ENCODE measurements at regions not wholly inside any gene's neighbourhood (a gene's known extent, or its start where the extent isn't known, plus 50 kb on each side); places are given as distances from the start of the nearest gene placed in this dataset.

DNA sequence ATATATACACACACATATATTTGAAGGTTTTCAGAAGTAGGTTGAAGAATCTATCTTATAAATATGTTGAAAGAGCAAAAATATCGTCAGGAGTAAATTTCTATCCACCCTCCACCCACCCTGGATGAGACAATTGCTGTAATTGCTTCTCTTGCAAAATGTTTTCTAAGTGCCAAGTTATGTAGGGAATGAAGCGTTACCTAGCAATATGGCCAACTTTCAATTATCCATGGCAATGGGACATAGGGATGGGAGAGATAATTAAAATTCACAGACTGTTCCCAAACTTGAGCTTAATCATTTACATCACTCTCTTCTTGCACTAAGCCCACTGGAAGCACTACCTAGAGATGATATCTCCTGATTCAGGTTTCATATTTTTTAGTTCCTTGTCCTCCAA, 806.2 kb upstream of the RAG2 start:
- Mint-ChIP-seq H3K4me3 (no peak overlapping the region), H3K27me3 (no peaks in the 10 kb centered on the region), H3K36me3 (no peaks in the 10 kb centered on the region), H3K9me3 (peaks cover 13% of the 10 kb centered on the region), H3K27ac (no peak overlapping the region), H3K4me1 (no peaks in the 10 kb centered on the region)

- Mint-ChIP-seq H3K27me3 (no peaks in the 10 kb centered on the region), H3K9me3 (peaks cover 13% of the 10 kb centered on the region), H3K4me3 (no peak overlapping the region), H3K4me1 (no peaks in the 10 kb centered on the region), H3K27ac (no peak overlapping the region), H3K36me3 (no peaks in the 10 kb centered on the region)
Observed at GRCh38 chr11:37402663-37403062, 804.6 kb upstream of the RAG2 start.

DNA sequence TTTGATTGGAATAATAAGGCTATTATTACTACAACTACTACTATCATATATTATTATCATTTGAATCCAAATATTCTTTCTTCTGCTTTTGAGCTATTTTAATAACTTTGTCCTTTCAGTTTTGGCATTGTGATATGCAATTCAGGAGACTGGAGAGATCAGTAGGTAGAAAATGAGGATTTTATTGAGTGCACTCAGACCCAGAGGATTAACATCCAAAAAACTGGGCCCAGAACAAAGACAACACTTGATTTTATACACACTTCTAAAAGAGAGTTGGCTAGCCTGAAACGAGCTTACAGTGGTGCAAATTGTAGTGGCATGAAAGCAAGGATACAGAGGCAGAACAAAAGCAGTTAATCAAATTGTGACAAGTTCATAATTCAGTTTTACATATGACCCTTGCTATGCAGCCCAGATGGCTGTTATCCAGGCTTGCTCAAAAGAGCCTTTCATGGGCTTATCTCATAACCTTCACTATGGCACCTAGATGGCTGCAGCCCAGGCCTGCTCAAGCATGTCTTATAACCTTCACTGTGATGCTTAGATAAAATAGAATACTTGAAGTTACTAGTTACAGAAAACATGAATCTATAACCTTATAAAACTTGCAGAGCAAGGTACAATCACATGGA, 796.3 kb upstream of the RAG2 start:
- H3K36me3 Mint-ChIP-seq: no peaks in the 10 kb centered on the region
- H3K27ac Mint-ChIP-seq: no peak overlapping the region
- H3K4me3 Mint-ChIP-seq: no peak overlapping the region
- H3K27me3 Mint-ChIP-seq: no peaks in the 10 kb centered on the region
- no peaks in the 10 kb centered on the region for H3K4me1 Mint-ChIP-seq
- peaks cover 23% of the 10 kb centered on the region for H3K9me3 Mint-ChIP-seq

DNA sequence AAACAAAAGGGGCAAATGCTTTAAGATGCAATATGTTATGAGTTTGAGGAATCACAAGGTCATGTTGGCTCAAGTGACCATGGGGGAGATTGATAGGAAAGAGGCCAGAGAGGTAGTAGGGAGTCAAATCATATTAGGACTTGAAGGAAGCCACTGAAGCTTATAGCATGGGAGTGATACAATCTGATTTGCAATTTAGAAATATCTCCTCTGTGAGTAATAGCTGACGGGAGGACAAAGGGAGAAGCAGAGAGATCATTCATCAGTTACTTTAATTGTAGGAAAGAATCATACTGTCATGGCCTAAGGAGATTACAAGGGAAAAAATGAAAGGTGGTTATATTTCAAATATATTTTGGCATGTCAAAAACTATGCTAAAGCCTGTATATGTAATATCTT, 793.6 kb upstream of the RAG2 start:
- H3K27me3 Mint-ChIP-seq: no peaks in the 10 kb centered on the region
- no peak overlapping the region for H3K27ac Mint-ChIP-seq
- no peaks in the 10 kb centered on the region for H3K4me1 Mint-ChIP-seq
- no peak overlapping the region for H3K4me3 Mint-ChIP-seq
- peaks cover 23% of the 10 kb centered on the region for H3K9me3 Mint-ChIP-seq
- H3K36me3 Mint-ChIP-seq: no peaks in the 10 kb centered on the region

DNA sequence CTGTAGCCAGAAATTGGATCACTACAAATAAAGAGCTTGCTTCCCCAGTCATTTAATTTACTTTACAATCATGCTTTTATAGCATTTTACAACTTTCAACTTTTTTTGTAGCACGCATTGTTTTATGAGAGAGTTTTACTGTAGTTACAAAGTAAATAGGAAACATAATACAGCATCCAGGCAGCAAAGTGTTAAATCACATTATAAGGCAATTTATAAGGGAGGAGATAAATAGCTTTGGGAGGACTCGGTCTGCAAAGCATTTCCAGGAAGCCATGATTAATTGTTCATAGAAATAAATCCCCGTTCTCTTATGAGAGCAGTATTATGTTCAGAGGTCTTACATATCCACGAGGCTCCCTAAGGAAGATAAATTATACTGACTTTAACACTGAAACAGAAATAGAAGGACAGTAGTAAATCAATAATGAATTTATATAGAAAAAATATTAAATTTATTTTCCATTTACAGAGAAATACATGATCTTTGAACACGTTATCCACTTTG, 792.6 kb upstream of the RAG2 start:
- no peak overlapping the region for H3K4me3 Mint-ChIP-seq
- no peak overlapping the region for H3K27ac Mint-ChIP-seq
- H3K4me1 Mint-ChIP-seq: no peaks in the 10 kb centered on the region
- peaks cover 16% of the 10 kb centered on the region for H3K9me3 Mint-ChIP-seq
- no peaks in the 10 kb centered on the region for H3K36me3 Mint-ChIP-seq
- no peaks in the 10 kb centered on the region for H3K27me3 Mint-ChIP-seq

GRCh38 chr11:37378958-37379357, 780.9 kb upstream of the RAG2 start:
- Mint-ChIP-seq H3K9me3 (peaks cover 18% of the 10 kb centered on the region), H3K27ac (no peak overlapping the region), H3K27me3 (no peaks in the 10 kb centered on the region), H3K4me3 (no peak overlapping the region), H3K4me1 (no peaks in the 10 kb centered on the region), H3K36me3 (no peaks in the 10 kb centered on the region)

- Mint-ChIP-seq H3K27me3 (no peaks in the 10 kb centered on the region), H3K9me3 (peaks cover 13% of the 10 kb centered on the region), H3K4me1 (no peaks in the 10 kb centered on the region), H3K36me3 (no peaks in the 10 kb centered on the region), H3K27ac (no peak overlapping the region), H3K4me3 (no peak overlapping the region)
Observed at GRCh38 chr11:37372667-37373066, 774.6 kb upstream of the RAG2 start.

- Mint-ChIP-seq H3K27ac (no peak overlapping the region), H3K4me1 (no peaks in the 10 kb centered on the region), H3K36me3 (no peaks in the 10 kb centered on the region), H3K27me3 (no peaks in the 10 kb centered on the region), H3K9me3 (peaks cover 10% of the 10 kb centered on the region), H3K4me3 (no peak overlapping the region)
Observed at GRCh38 chr11:37371346-37371970, 773.4 kb upstream of the RAG2 start.

DNA sequence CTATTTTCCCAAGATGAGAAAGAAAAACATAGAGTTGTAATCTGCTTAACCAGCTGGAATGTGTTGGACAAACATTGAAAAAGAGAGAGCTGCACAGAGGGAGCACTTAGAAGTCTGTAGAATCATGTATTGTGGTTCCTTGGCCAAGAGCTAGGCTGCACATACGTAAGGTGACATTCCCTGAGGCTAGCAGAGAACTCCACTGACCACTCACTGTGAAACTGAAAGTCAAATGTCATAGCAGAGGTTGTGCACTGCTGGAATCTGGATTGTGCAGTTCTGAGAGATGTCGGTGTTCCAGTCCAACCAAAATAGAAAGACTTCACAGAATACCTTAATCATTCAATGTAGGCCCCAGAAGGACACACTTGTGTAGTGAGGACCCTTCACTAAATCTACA, 772.8 kb upstream of the RAG2 start:
- Mint-ChIP-seq H3K4me1 (no peaks in the 10 kb centered on the region), H3K27ac (no peak overlapping the region), H3K4me3 (no peak overlapping the region), H3K9me3 (peaks cover 3% of the 10 kb centered on the region), H3K27me3 (no peaks in the 10 kb centered on the region), H3K36me3 (no peaks in the 10 kb centered on the region)

DNA sequence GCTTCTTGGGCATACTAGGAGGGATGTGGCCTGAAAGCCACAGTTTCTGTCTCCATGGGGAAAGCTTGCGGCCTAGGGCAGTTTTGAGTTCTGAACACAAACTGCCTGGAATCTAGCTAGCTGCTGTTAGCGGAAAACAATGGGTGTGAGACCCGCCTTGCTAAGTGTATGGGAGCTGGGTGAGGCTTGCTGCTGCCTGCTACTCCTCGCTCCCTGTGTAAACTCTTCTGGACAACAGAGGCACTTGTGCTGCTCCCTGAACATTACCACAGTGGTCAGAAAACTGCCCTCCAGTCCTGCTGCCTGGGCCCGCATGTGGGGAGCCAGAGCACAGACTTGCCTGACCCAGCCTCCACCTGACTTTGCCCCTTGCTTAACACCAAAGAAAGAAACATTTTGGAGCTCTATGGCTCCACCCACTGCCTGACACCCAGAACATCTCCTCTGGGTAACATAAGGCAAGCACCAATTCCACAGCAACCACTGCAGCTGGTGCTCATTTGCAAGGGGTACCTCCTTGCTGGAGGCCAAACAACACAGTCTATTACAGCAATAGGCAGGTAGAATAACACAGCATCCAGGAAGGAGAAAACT, 766.3 kb upstream of the RAG2 start:
- no peaks in the 10 kb centered on the region for H3K36me3 Mint-ChIP-seq
- H3K27me3 Mint-ChIP-seq: no peaks in the 10 kb centered on the region
- H3K4me1 Mint-ChIP-seq: no peaks in the 10 kb centered on the region
- H3K27ac Mint-ChIP-seq: no peak overlapping the region
- peaks cover 3% of the 10 kb centered on the region for H3K9me3 Mint-ChIP-seq
- no peak overlapping the region for H3K4me3 Mint-ChIP-seq

- Mint-ChIP-seq H3K4me1 (no peaks in the 10 kb centered on the region), H3K27ac (no peak overlapping the region), H3K9me3 (peaks cover 7% of the 10 kb centered on the region), H3K4me3 (no peak overlapping the region), H3K27me3 (no peaks in the 10 kb centered on the region), H3K36me3 (no peaks in the 10 kb centered on the region)
Observed at GRCh38 chr11:37353192-37353591, 755.2 kb upstream of the RAG2 start.

DNA sequence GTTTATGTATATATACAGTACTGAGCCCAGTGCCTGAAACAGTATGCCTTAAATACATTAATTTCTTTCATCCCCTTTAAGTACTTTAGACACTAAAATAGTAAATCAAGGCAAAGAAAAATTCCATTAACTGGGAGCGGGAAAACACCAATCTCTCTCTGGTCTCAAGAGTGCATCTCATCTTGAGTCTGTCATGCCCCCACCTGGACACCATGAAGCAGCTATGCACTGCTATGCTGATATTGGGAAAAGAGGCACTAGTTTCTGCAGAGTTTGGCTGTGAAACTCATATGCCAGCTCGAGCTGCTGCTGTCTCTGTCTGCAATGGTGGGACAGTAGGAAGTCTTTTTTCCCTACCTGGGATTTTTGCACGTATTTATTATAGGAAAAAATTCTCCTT, 754.4 kb upstream of the RAG2 start:
- Mint-ChIP-seq H3K4me1 (no peaks in the 10 kb centered on the region), H3K36me3 (no peaks in the 10 kb centered on the region), H3K27ac (no peak overlapping the region), H3K9me3 (peaks cover 7% of the 10 kb centered on the region), H3K27me3 (no peaks in the 10 kb centered on the region), H3K4me3 (no peak overlapping the region)

DNA sequence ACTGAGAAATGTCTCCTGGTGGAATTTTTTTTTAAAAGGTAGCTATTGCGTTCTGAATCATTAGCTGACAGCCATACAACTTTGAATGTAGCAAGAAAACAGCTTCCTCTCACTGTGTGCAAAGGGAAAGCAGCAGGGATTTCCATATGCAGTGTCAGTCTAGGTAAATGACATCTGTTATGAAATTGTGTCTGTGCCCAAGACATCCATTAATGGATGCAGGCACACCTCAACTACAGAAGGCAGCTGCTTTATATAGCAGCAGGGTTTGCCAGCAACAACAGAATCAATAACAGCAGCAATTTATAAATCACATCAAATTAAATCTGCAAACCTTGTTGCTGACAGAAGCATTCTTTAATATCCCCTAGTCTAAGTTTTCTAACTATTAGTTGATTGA, 745.3 kb upstream of the RAG2 start:
- Mint-ChIP-seq H3K27ac (no peak overlapping the region), H3K36me3 (no peaks in the 10 kb centered on the region), H3K4me1 (no peaks in the 10 kb centered on the region), H3K27me3 (no peaks in the 10 kb centered on the region), H3K4me3 (no peak overlapping the region), H3K9me3 (no peaks in the 10 kb centered on the region)

DNA sequence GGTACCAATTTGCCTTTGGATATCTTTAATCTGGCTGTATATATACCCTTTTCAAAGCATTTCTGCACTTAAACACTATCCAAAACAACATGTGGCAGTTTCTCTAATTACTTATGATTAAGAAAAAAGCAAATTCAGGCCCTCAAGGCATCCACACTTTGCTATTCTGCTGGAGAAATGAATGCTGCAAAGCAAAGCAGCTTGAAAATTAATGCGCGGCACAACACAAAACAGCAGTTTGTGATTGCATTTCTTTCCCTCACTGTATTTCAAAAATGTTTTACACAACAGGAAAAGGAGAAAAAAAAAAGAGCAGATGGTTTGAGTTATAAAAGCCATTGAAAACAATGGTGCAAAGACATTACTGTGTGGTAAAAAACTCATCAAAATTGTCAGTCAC, 738.4 kb upstream of the RAG2 start:
- Mint-ChIP-seq H3K27me3 (no peaks in the 10 kb centered on the region), H3K27ac (no peak overlapping the region), H3K9me3 (peaks cover under 1% of the 10 kb centered on the region), H3K36me3 (no peaks in the 10 kb centered on the region), H3K4me1 (no peaks in the 10 kb centered on the region), H3K4me3 (no peak overlapping the region)

DNA sequence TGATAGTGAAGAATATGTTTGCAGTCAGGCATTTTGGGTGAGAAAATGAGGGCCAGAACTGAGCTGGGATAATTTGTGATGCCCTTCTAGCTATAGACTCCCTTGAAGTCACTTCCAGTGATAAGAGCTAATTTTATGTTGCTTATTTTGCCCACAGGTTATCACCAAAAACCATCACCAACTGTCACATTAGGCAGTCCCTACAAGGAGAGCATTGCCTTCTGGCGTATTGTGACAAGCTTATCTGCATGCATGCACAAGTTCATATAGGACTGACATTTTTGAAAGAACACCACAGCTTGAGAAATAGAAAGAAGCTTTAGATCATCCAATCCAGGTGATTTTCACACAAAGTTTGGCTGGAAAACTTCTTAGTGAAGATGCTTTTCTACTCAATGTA, 735.3 kb upstream of the RAG2 start:
- no peaks in the 10 kb centered on the region for H3K27me3 Mint-ChIP-seq
- no peak overlapping the region for H3K4me3 Mint-ChIP-seq
- peaks cover 9% of the 10 kb centered on the region for H3K9me3 Mint-ChIP-seq
- H3K36me3 Mint-ChIP-seq: no peaks in the 10 kb centered on the region
- H3K27ac Mint-ChIP-seq: no peak overlapping the region
- H3K4me1 Mint-ChIP-seq: no peaks in the 10 kb centered on the region

- Mint-ChIP-seq H3K27ac (no peak overlapping the region), H3K4me1 (no peaks in the 10 kb centered on the region), H3K36me3 (no peaks in the 10 kb centered on the region), H3K9me3 (peaks cover 6% of the 10 kb centered on the region), H3K4me3 (no peak overlapping the region), H3K27me3 (no peaks in the 10 kb centered on the region)
Observed at GRCh38 chr11:37323843-37324242, 725.8 kb upstream of the RAG2 start.

Data from activated naive CD4-positive, alpha-beta T cell treated with anti-CD3 and anti-CD28 coated beads, Interleukin-2, amount 50 U/mL, for 24 hours (primary cell).